ENCODE measurements at regions not wholly inside any gene's neighbourhood (a gene's known extent, or its start where the extent isn't known, plus 50 kb on each side); places are given as distances from the start of the nearest gene placed in this dataset.

GRCh38 chr9:7226007-7226640, 468.4 kb downstream of the KDM4C start:
- TF ChIP-seq CTCF (optimal IDR thresholded peaks at IDR 0.05 in 1 of 3, IDR thresholded peaks at IDR 0.05 in 1 of 3, conservative IDR thresholded peaks at IDR 0.05 in 1 of 3; ENCODE audit: extremely low read depth in 1 of 3, insufficient read depth in 2 of 3, low read length in 3 of 3) (no peak), EZH2 (IDR thresholded peaks at IDR 0.05; ENCODE audit: low read length) (no peak)

Data from keratinocyte (primary cell).